H1 (cell line): ENCODE measurements at regions not wholly inside any gene's neighbourhood (a gene's known extent, or its start where the extent isn't known, plus 50 kb on each side); places are given as distances from the start of the nearest gene placed in this dataset.

Experiments
- CTCF ChIA-PET: fragments of 300-600 bp; sonication (Branson Sonifier 250); formaldehyde crosslinking; loops from one replicate; lab custom pipeline; 2021; ENCODE audit not compliant: partially characterized antibody; lab: Charles Lee
- POLR2A ChIA-PET: fragments of 300-600 bp; sonication (Branson Sonifier 250); formaldehyde crosslinking; loops from one replicate; lab custom pipeline; 2021; ENCODE audit warnings: inconsistent platforms; ENCODE audit not compliant: partially characterized antibody; lab: Charles Lee
- DNase-seq, 2 experiments: peaks; one replicate each; pipeline versions ENCODE4 v3.0.0 to v3.0.0-alpha.2; 2010 to 2022; ENCODE audit warnings: low spot score in 2 of 2, low read depth in 1 of 2, mixed read lengths in 1 of 2
- FAIRE-seq: peaks from 2 replicates; lab custom pipeline; 2011; peaks lifted over from hg19 to GRCh38; lab: Jason Lieb, UNC
- H2AFZ ChIP-seq: 2 replicates; pipeline ENCODE4 v1.8.1; 2012; ENCODE audit warnings: low read length, inconsistent platforms
- H2AK5ac ChIP-seq: 2 replicates; pipeline ENCODE4 v1.6.1; 2013; ENCODE audit warnings: low read depth, low read length
- H2BK120ac ChIP-seq: replicated peaks from 2 replicates; pipeline ENCODE3; 2013; ENCODE audit warnings: low read depth, low read length, inconsistent platforms
- H2BK12ac ChIP-seq: 2 replicates; pipeline ENCODE4 v1.6.1; 2013; ENCODE audit warnings: low read depth, low read length
- H2BK15ac ChIP-seq: 2 replicates; pipeline ENCODE4 v1.6.1; 2013; ENCODE audit warnings: low read length
- H2BK20ac ChIP-seq: 2 replicates; pipeline ENCODE4 v1.6.1; 2013; ENCODE audit warnings: low read length
- H2BK5ac ChIP-seq: 2 replicates; pipeline ENCODE4 v1.6.1; 2013; ENCODE audit warnings: low read depth, low read length
- H3K14ac ChIP-seq: 2 replicates; pipeline ENCODE4 v1.6.1; 2013; ENCODE audit warnings: inconsistent platforms; ENCODE audit not compliant: insufficient read length
- H3K18ac ChIP-seq: 2 replicates; pipeline ENCODE4 v1.6.1; 2013; ENCODE audit warnings: low read length; ENCODE audit errors: extremely low read depth
- H3K23ac ChIP-seq: 2 replicates; pipeline ENCODE4 v1.6.1; 2013; ENCODE audit warnings: inconsistent platforms; ENCODE audit not compliant: insufficient read length
- H3K23me2 ChIP-seq: 2 replicates; pipeline ENCODE4 v1.6.1; 2013; ENCODE audit warnings: low read depth, low read length
- H3K27ac ChIP-seq: 2 replicates; pipeline ENCODE4 v1.6.1; 2011; ENCODE audit warnings: low read depth, low read length, inconsistent platforms
- H3K27me3 ChIP-seq, 4 experiments: replicated peaks in 1 of 4; 1 replicate in 1 of 4; 2 replicates in 3 of 4; pipeline versions ENCODE4 v1.6.1 to v1.8.1; 2011 to 2013; ENCODE audit warnings: low read length in 3 of 4, mild to moderate bottlenecking in 3 of 4, inconsistent platforms in 2 of 4, mixed read lengths in 2 of 4, moderate library complexity in 1 of 4; ENCODE audit not compliant: control insufficient read depth in 3 of 4, insufficient read depth in 3 of 4; ENCODE audit errors: extremely low read depth in 1 of 4
- H3K36me3 ChIP-seq, 4 experiments: 2 replicates each; pipeline versions ENCODE4 v1.6.1 to v1.8.1; 2011 to 2013; ENCODE audit warnings: mild to moderate bottlenecking in 4 of 4, low read length in 3 of 4, moderate library complexity in 2 of 4, control low read depth in 1 of 4, inconsistent platforms in 1 of 4; ENCODE audit not compliant: insufficient read depth in 4 of 4, control insufficient read depth in 2 of 4
- H3K4ac ChIP-seq: replicated peaks from 2 replicates; pipeline ENCODE3; 2013; ENCODE audit warnings: low read length, low read depth, mixed read lengths, inconsistent platforms; ENCODE audit not compliant: insufficient read length
- H3K4me1 ChIP-seq, 4 experiments: replicated peaks in 1 of 4; 1 replicate in 1 of 4; 2 replicates in 3 of 4; pipeline versions ENCODE4 v1.6.1 to v1.8.1; 2011 to 2013; ENCODE audit warnings: low read length in 3 of 4, inconsistent platforms in 2 of 4, mixed read lengths in 1 of 4; ENCODE audit not compliant: insufficient read depth in 4 of 4, control insufficient read depth in 3 of 4
- H3K4me2 ChIP-seq, 2 experiments: 2 replicates each; pipeline versions ENCODE4 v1.6.1 to v1.8.1; 2011 to 2013; ENCODE audit warnings: low read depth in 2 of 2, low read length in 2 of 2, control low read depth in 1 of 2, inconsistent platforms in 1 of 2, mild to moderate bottlenecking in 1 of 2; ENCODE audit not compliant: insufficient read depth in 1 of 2
- H3K4me3 ChIP-seq, 4 experiments: fragments of 200-600, 300-600 bp in 1 of 4; sonication (generic), shearing (Covaris generic), sonication (Bioruptor Twin) in 1 of 4; 2 replicates each; pipeline versions ENCODE4 v1.5.1 to v1.8.1; 2011 to 2016; ENCODE audit warnings: low read length in 4 of 4, low read depth in 3 of 4, control low read depth in 2 of 4, inconsistent platforms in 2 of 4, mild to moderate bottlenecking in 2 of 4, mixed read lengths in 1 of 4, moderate library complexity in 1 of 4; ENCODE audit not compliant: insufficient read depth in 2 of 4; ENCODE audit errors: extremely low read depth in 1 of 4
- H3K56ac ChIP-seq: replicated peaks from 2 replicates; pipeline ENCODE3; 2013; ENCODE audit warnings: low read depth, mild to moderate bottlenecking, mixed read lengths, low read length, inconsistent platforms; ENCODE audit not compliant: insufficient read length
- H3K79me1 ChIP-seq: 2 replicates; pipeline ENCODE4 v1.6.1; 2013; ENCODE audit warnings: low read depth, low read length, control low read depth
- H3K79me2 ChIP-seq, 2 experiments: 2 replicates each; pipeline versions ENCODE4 v1.6.1 to v1.8.1; 2012 to 2013; ENCODE audit warnings: low read length in 2 of 2, mild to moderate bottlenecking in 2 of 2, inconsistent platforms in 1 of 2; ENCODE audit not compliant: insufficient read depth in 2 of 2, control insufficient read depth in 1 of 2
- H3K9ac ChIP-seq, 4 experiments: replicated peaks in 1 of 4; 1 replicate in 1 of 4; 2 replicates in 3 of 4; pipeline versions ENCODE4 v1.6.1 to v1.8.1; 2011 to 2013; ENCODE audit warnings: low read depth in 3 of 4, low read length in 3 of 4, control low read depth in 2 of 4, mild to moderate bottlenecking in 2 of 4, moderate library complexity in 2 of 4, inconsistent platforms in 1 of 4; ENCODE audit errors: extremely low read depth in 1 of 4
- H3K9me3 ChIP-seq, 2 experiments: 2 replicates each; pipeline versions ENCODE4 v1.6.1 to v1.8.1; 2012 to 2013; ENCODE audit warnings: mild to moderate bottlenecking in 2 of 2, moderate library complexity in 2 of 2, control low read depth in 1 of 2, inconsistent platforms in 1 of 2, low read depth in 1 of 2, low read length in 1 of 2, mixed read lengths in 1 of 2; ENCODE audit not compliant: insufficient read depth in 2 of 2
- H4K20me1 ChIP-seq, 2 experiments: replicated peaks in 1 of 2; 2 replicates each; pipeline versions ENCODE3 to v1.8.1; 2011 to 2013; ENCODE audit warnings: inconsistent platforms in 2 of 2, low read length in 2 of 2, mild to moderate bottlenecking in 1 of 2; ENCODE audit not compliant: insufficient read depth in 2 of 2, control insufficient read depth in 1 of 2
- H4K5ac ChIP-seq: 2 replicates; pipeline ENCODE4 v1.6.1; 2013; ENCODE audit warnings: low read length, low read depth, mixed read lengths, inconsistent platforms; ENCODE audit not compliant: insufficient read length
- H4K8ac ChIP-seq: 2 replicates; pipeline ENCODE4 v1.8.0; 2013; ENCODE audit warnings: mild to moderate bottlenecking, moderate library complexity, low read length, inconsistent platforms; ENCODE audit not compliant: insufficient read depth; ENCODE audit errors: extremely low read depth
- H4K91ac ChIP-seq: replicated peaks from 2 replicates; pipeline ENCODE3; 2013; ENCODE audit warnings: low read length, mixed read lengths, inconsistent platforms; ENCODE audit not compliant: insufficient read length
- EP300 ChIP-seq, 2 experiments: IDR thresholded peaks; 1 replicate in 1 of 2; 2 replicates in 1 of 2; pipeline ENCODE4 v1.6.1; 2011 to 2012; ENCODE audit warnings: low read depth in 2 of 2, low read length in 2 of 2, mild to moderate bottlenecking in 2 of 2, borderline replicate concordance in 1 of 2, inconsistent platforms in 1 of 2, moderate library complexity in 1 of 2
- GABPA ChIP-seq: IDR thresholded peaks from 2 replicates; pipeline ENCODE4 v1.6.1; 2011; ENCODE audit warnings: mild to moderate bottlenecking, low read length, moderate library complexity, borderline replicate concordance; ENCODE audit not compliant: insufficient read depth
- HDAC2 ChIP-seq, 2 experiments: fragments of 300-600 bp in 1 of 2; sonication (generic) in 1 of 2; IDR thresholded peaks; 2 replicates each; pipeline ENCODE4 v1.6.1; 2011 to 2012; ENCODE audit warnings: low read depth in 2 of 2, low read length in 2 of 2, mild to moderate bottlenecking in 2 of 2, moderate library complexity in 2 of 2, borderline replicate concordance in 1 of 2, inconsistent platforms in 1 of 2
- KDM5A ChIP-seq: fragments of 200-600 bp; IDR thresholded peaks from 2 replicates; pipeline ENCODE4 v1.7.1; 2012; ENCODE audit warnings: mild to moderate bottlenecking, low read length, inconsistent platforms, mixed read lengths
- RXRA ChIP-seq: IDR thresholded peaks from 2 replicates; pipeline ENCODE4 v1.6.1; 2011; ENCODE audit warnings: low read depth, mild to moderate bottlenecking, low read length, moderate library complexity; ENCODE audit not compliant: insufficient read depth
- SAP30 ChIP-seq: fragments of 300-600 bp; sonication (generic); IDR thresholded peaks from 2 replicates; pipeline ENCODE4 v1.7.1; 2012; ENCODE audit warnings: low read length, moderate library complexity, mild to moderate bottlenecking, inconsistent platforms; ENCODE audit not compliant: insufficient read depth, insufficient replicate concordance
- SIX5 ChIP-seq: IDR thresholded peaks from 2 replicates; pipeline ENCODE4 v1.6.1; 2011; ENCODE audit warnings: mild to moderate bottlenecking, low read depth, low read length
- SP1 ChIP-seq: IDR thresholded peaks from 2 replicates; pipeline ENCODE4 v1.6.1; 2011; ENCODE audit warnings: low read depth, low read length
- SP2 ChIP-seq: IDR thresholded peaks from 2 replicates; pipeline ENCODE4 v1.6.1; 2012; ENCODE audit warnings: mild to moderate bottlenecking, low read length, inconsistent platforms
- TBP ChIP-seq: IDR thresholded peaks from 2 replicates; pipeline ENCODE4 v1.6.1; 2011; ENCODE audit warnings: low read depth, low read length, improper control_type of control experiment
- WGBS, 2 experiments: shearing (Covaris generic) in 1 of 2; methylation state at CpG; one replicate each; pipeline versions ENCODE4 v1.1.6 to v1.1.7; 2013 to 2015; ENCODE audit warnings: low lambda C conversion rate in 2 of 2, mixed read lengths in 2 of 2, inconsistent platforms in 1 of 2, low coverage in 1 of 2, missing lambda C conversion rate in 1 of 2; ENCODE audit not compliant: insufficient replicate concordance in 2 of 2, insufficient coverage in 1 of 2, insufficient read length in 1 of 2; ENCODE audit errors: extremely low coverage in 1 of 2, missing lambda C conversion rate in 1 of 2; 5-methylcytosine and 5-hydroxymethylcytosine counted together
- TF ChIP-seq, protein P1 (sequence below): IDR thresholded peaks from 2 replicates; pipeline ENCODE4 v1.6.1; 2012; ENCODE audit warnings: inconsistent platforms

DNA sequence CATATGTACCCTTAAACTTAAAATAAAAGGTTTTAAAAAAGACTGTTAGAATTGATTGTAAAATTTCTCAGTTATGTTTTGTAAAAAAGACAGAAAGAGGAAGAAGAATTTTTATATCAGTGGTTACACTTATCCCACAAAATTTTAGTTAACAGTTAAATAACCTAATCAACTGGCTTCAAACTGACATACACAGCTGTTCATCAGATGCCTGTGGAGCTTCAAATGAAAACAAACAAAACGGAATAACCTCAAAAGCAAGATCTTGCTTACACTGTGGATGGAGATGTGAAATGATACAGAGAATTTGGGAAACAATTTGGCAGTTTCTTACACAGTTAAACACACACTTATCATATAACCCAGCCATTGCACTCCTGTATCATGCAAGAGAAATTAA is 521.0 kb downstream of the ETS1 start:
- H4K91ac ChIP-seq: no peak overlapping the region
- TF ChIP-seq, protein P1, sequence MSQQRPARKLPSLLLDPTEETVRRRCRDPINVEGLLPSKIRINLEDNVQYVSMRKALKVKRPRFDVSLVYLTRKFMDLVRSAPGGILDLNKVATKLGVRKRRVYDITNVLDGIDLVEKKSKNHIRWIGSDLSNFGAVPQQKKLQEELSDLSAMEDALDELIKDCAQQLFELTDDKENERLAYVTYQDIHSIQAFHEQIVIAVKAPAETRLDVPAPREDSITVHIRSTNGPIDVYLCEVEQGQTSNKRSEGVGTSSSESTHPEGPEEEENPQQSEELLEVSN: no peak
- TF ChIP-seq KDM5A (no peak), TBP (no peak), EP300 (IDR thresholded peaks at IDR 0.05; ENCODE audit: borderline replicate concordance in 1 of 2, low read depth in 2 of 2, low read length in 2 of 2) (no peak), SP1 (no peak), SIX5 (no peak), RXRA (no peak), SP2 (no peak), GABPA (no peak), SAP30 (no peak), HDAC2 (IDR thresholded peaks at IDR 0.05; ENCODE audit: borderline replicate concordance in 1 of 2, low read depth in 2 of 2, low read length in 2 of 2) (no peak)
- TF ChIP-seq, all 59 proteins: peak for 0
- no peak overlapping the region for H4K8ac ChIP-seq
- no peak overlapping the region for H2BK120ac ChIP-seq
- H3K27ac ChIP-seq: no peak overlapping the region
- no peak overlapping the region for H2AK5ac ChIP-seq
- H3K4me2 ChIP-seq: no peak overlapping the region
- no peak overlapping the region for H3K14ac ChIP-seq
- no peaks in the 10 kb centered on the region for H3K9me3 ChIP-seq
- no peaks in the 10 kb centered on the region for H3K4me1 ChIP-seq
- no peak overlapping the region for H3K4ac ChIP-seq
- no peaks in the 10 kb centered on the region for H3K27me3 ChIP-seq
- H2BK12ac ChIP-seq: no peak overlapping the region
- H4K20me1 ChIP-seq: no peaks in the 10 kb centered on the region
- no peak overlapping the region for H2BK5ac ChIP-seq
- ChIA-PET CTCF (no interaction called here), POLR2A (no interaction called here)
- H3K36me3 ChIP-seq: no peaks in the 10 kb centered on the region
- no peak overlapping the region for H2BK15ac ChIP-seq
- H3K79me1 ChIP-seq: no peaks in the 10 kb centered on the region
- no peaks in the 10 kb centered on the region for H3K79me2 ChIP-seq
- no peak overlapping the region for H3K18ac ChIP-seq
- DNase-seq: no peak
- H2BK20ac ChIP-seq: no peak overlapping the region
- H3K4me3 ChIP-seq: no peak overlapping the region
- H2AFZ ChIP-seq: no peak overlapping the region
- no peak overlapping the region for H4K5ac ChIP-seq
- H3K23me2 ChIP-seq: no peaks in the 10 kb centered on the region
- no peak overlapping the region for H3K56ac ChIP-seq
- H3K23ac ChIP-seq: no peak overlapping the region
- no peak overlapping the region for H3K9ac ChIP-seq
- WGBS, 2 experiments: 69% methylated on average over 1 of the region's 1 CpG; no CpG with 5 or more reads in 1 of the 2 experiments
- FAIRE-seq: no peak
